ENCODE measurements at regions not wholly inside any gene's neighbourhood (a gene's known extent, or its start where the extent isn't known, plus 50 kb on each side); places are given as distances from the start of the nearest gene placed in this dataset.

DNA sequence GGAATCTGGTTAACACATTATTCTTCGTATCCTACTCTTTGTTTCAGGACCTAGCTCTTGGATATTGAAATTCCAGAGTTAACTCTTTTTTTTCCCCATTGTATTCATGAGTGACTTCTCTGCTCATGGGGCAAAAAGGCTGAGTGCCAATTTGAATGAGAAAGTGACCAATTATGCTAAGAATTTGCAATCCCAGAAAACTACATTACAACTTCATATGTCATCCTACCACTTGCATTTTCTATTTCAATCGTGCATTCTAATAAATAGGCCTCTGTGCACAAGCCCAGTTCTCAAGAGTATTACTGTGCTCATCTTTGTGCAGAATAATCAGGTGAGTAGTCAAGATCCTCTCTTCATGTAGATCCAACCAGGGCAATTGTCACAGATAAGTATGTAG lies 537.8 kb downstream of the OTOL1 start:
- TF ChIP-seq, protein P1, sequence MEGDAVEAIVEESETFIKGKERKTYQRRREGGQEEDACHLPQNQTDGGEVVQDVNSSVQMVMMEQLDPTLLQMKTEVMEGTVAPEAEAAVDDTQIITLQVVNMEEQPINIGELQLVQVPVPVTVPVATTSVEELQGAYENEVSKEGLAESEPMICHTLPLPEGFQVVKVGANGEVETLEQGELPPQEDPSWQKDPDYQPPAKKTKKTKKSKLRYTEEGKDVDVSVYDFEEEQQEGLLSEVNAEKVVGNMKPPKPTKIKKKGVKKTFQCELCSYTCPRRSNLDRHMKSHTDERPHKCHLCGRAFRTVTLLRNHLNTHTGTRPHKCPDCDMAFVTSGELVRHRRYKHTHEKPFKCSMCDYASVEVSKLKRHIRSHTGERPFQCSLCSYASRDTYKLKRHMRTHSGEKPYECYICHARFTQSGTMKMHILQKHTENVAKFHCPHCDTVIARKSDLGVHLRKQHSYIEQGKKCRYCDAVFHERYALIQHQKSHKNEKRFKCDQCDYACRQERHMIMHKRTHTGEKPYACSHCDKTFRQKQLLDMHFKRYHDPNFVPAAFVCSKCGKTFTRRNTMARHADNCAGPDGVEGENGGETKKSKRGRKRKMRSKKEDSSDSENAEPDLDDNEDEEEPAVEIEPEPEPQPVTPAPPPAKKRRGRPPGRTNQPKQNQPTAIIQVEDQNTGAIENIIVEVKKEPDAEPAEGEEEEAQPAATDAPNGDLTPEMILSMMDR (IDR thresholded peaks at IDR 0.05) = no peak
- no peak for TF ChIP-seq POLR2A (IDR thresholded peaks at IDR 0.05)

Data from gastroesophageal sphincter (tissue), 3 donors.